PC-9 (cell line): ENCODE measurements at regions not wholly inside any gene's neighbourhood (a gene's known extent, or its start where the extent isn't known, plus 50 kb on each side); places are given as distances from the start of the nearest gene placed in this dataset.

Experiments
- EZH2 ChIP-seq: fragments of 200-600 bp; sonication (generic); IDR thresholded peaks from 2 replicates; pipeline ENCODE4 v1.8.0; 2017; ENCODE audit warnings: antibody characterized with exemption, low read depth
- TF ChIP-seq, protein P1 (sequence below): fragments of 200-600 bp; sonication (generic); conservative IDR thresholded peaks from 2 replicates; pipeline ENCODE4 v1.6.1; 2017; ENCODE audit warnings: mixed run types, antibody characterized with exemption, mild to moderate bottlenecking, moderate library complexity

DNA sequence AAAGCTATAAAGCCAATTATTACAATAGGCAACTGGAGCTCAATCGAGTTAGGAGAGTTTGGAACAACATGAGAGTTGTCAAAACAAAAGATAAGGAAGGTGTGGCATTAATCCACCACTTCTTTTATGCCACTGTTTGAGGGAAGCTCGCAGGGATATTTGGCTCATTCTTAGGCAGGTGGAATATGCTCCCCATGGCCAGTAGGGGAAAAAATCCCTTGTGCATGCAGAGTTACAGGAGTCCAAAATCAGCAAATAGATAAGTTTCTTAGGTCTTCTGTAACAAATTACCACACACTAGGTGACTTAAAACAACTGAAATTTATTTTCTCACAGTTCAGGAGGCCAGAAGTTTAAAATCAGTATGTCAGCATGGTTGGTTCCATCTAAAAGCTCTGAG, 135.4 kb upstream of the SYNPR start:
- TF ChIP-seq, protein P1, sequence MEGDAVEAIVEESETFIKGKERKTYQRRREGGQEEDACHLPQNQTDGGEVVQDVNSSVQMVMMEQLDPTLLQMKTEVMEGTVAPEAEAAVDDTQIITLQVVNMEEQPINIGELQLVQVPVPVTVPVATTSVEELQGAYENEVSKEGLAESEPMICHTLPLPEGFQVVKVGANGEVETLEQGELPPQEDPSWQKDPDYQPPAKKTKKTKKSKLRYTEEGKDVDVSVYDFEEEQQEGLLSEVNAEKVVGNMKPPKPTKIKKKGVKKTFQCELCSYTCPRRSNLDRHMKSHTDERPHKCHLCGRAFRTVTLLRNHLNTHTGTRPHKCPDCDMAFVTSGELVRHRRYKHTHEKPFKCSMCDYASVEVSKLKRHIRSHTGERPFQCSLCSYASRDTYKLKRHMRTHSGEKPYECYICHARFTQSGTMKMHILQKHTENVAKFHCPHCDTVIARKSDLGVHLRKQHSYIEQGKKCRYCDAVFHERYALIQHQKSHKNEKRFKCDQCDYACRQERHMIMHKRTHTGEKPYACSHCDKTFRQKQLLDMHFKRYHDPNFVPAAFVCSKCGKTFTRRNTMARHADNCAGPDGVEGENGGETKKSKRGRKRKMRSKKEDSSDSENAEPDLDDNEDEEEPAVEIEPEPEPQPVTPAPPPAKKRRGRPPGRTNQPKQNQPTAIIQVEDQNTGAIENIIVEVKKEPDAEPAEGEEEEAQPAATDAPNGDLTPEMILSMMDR = 0 out of 2 replicates have a peak, but pooled peaks have one; percentile 20
- TF ChIP-seq EZH2 = no peak
